ENCODE measurements at regions not wholly inside any gene's neighbourhood (a gene's known extent, or its start where the extent isn't known, plus 50 kb on each side); places are given as distances from the start of the nearest gene placed in this dataset.
A peak's percentile ranks its signal among the peaks of the same experiment; 100 is the strongest.
"Not testable (repeated sequence)": the region's sequence is repeated elsewhere in the genome, so short reads cannot be mapped to it uniquely, and the experiment has no call there.

DNA sequence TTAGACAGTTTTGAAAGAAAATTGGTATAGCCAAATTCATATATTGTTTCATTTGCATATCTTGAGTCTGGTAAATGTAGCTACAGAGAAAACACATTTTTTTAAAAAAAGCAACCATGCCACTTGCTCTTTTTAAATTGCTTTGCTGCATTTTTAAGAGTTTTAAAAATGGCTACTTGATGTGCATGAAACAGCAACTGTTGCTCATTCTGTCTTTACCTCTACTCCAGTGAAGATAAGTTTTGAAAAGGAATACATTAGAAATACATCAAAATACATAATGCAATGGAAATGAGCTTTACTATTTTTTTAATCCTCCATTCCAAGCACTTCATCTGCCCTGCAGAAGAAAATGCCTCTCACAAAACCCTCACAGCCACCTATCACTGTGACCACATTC is 95.5 kb downstream of the IFI44 start:
- H3K36me3 ChIP-seq, result no peaks in the 10 kb centered on the region
- no peak for TF ChIP-seq POLR2AphosphoS5 (IDR thresholded peaks at IDR 0.05)
- TF ChIP-seq POLR2A (IDR thresholded peaks at IDR 0.05), result no peak
- no peak overlapping the region for H3K27ac ChIP-seq
- no peak for DNase-seq
- no peaks in the 10 kb centered on the region for H3K4me1 ChIP-seq
- intact Hi-C loops (cut with DNase I; ENCODE audit: low total_unique reads), result no loop called here
- no peaks in the 10 kb centered on the region for H3K9me3 ChIP-seq
- no peak overlapping the region for H3K4me3 ChIP-seq
- H3K27me3 ChIP-seq, result no peaks in the 10 kb centered on the region

DNA sequence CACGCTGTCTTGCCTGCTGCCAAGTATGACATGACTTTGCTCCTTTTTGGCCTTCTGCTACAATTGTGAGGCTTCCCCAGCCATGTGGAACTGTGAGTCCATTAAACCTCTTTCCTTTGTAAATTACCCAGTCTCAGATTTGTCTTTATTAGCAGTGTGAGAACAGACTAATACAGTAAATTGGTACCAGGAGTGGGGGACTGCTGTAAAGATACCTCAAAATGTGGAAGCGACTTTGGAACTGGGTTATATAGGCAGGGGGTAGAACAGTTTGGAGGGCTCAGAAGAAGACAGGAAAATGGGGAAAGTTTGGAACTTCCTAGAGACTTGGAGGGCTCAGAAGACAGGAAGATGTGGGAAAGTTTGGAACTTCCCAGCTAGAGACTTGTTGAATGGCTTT is 104.0 kb downstream of the IFI44 start:
- DNase-seq; H3K27ac ChIP-seq; intact Hi-C loops (cut with DNase I; ENCODE audit: low total_unique reads); H3K4me1 ChIP-seq; H3K36me3 ChIP-seq; H3K4me3 ChIP-seq; H3K27me3 ChIP-seq: not testable (repeated sequence)
- peaks cover 0 to 15% (median 8%) of the 10 kb centered on the region in 4 donors for H3K9me3 ChIP-seq
- 75 to 93% (median 84%) methylated on average over 2 of the region's 2 CpGs for WGBS, 5 donors

DNA sequence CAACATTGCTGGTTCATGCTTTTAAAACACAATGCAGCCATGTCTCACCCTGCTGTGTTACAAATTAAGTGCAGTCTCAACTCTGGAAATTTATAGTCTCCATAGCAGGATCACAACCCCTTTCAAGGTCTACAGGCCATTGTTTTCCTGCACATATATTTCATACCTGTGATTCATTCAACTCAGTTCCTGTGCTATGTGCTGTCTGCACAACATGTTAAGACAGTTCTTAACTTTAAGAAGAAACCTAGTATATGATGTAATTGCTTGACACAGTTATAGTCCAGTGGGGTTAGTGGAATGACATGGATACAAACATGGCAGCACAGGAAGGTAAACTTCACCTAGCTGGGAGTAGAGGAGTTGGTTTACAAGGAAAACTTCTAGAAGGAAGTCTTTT is 106.4 kb downstream of the IFI44 start:
- TF ChIP-seq CTCF (IDR thresholded peaks at IDR 0.05) (no peak), EP300 (IDR thresholded peaks at IDR 0.05) (no peak), POLR2AphosphoS5 (IDR thresholded peaks at IDR 0.05) (no peak), POLR2A (IDR thresholded peaks at IDR 0.05) (no peak)
- Histone ChIP-seq H3K4me1 (no peaks in the 10 kb centered on the region), H3K4me3 (no peak overlapping the region), H3K27me3 (no peaks in the 10 kb centered on the region), H3K27ac (no peak overlapping the region), H3K36me3 (no peaks in the 10 kb centered on the region), H3K9me3 (peaks cover 0 to 15% (median 8%) of the 10 kb centered on the region in 4 donors)
- intact Hi-C loops (cut with DNase I; ENCODE audit: low total_unique reads), result no loop called here
- DNase-seq, result no peak

GRCh38 chr1:78758506-78758905 is 108.9 kb downstream of the IFI44 start:
- no peak overlapping the region for H3K4me3 ChIP-seq
- peaks cover 0 to 15% (median 7%) of the 10 kb centered on the region in 4 donors for H3K9me3 ChIP-seq
- DNase-seq, result peak in 1 of 2 donors; percentile 6
- intact Hi-C loops (cut with DNase I; ENCODE audit: low total_unique reads), result no loop called here
- no peaks in the 10 kb centered on the region for H3K4me1 ChIP-seq
- no peaks in the 10 kb centered on the region for H3K27me3 ChIP-seq
- 15 to 38% (median 24%) methylated on average over 4 of the region's 4 CpGs for WGBS, 5 donors
- H3K27ac ChIP-seq, result no peak overlapping the region
- no peaks in the 10 kb centered on the region for H3K36me3 ChIP-seq
- no peak for TF ChIP-seq POLR2A (IDR thresholded peaks at IDR 0.05)
- no peak for TF ChIP-seq CTCF (IDR thresholded peaks at IDR 0.05)
- no peak for TF ChIP-seq EP300 (IDR thresholded peaks at IDR 0.05)
- TF ChIP-seq POLR2AphosphoS5 (IDR thresholded peaks at IDR 0.05), result no peak

DNA sequence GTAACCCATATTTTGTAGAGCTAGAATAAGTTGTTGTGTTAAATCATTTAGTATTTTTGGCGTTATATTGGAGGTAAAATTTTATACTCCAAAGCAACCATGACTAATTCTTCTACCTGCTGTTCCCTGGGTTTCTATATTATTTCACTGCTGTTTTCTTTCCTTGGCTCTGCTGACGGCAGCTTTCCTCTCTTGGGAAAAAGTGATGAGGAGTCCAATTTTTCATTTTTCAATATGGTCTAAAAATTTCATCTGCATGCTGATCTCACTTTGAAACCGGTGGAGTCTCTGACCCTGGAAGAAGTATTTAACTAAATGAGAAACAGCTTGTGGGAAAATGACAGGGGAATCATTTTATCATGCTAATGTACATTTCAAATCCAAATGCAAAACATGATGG is 110.2 kb downstream of the IFI44 start:
- Histone ChIP-seq H3K4me3 (no peak overlapping the region), H3K27me3 (no peaks in the 10 kb centered on the region), H3K9me3 (peaks cover 0 to 8% (median 0%) of the 10 kb centered on the region in 4 donors), H3K27ac (no peak overlapping the region), H3K4me1 (no peaks in the 10 kb centered on the region), H3K36me3 (no peaks in the 10 kb centered on the region)
- no peak for TF ChIP-seq POLR2AphosphoS5 (IDR thresholded peaks at IDR 0.05)
- no peak for TF ChIP-seq CTCF (IDR thresholded peaks at IDR 0.05)
- no peak for TF ChIP-seq EP300 (IDR thresholded peaks at IDR 0.05)
- TF ChIP-seq POLR2A (IDR thresholded peaks at IDR 0.05), result no peak
- intact Hi-C loops (cut with DNase I; ENCODE audit: low total_unique reads), result no loop called here
- 71 to 87% (median 84%) methylated on average over 3 of the region's 3 CpGs for WGBS, 5 donors
- no peak for DNase-seq
